HG03432 (cell line): ENCODE measurements at regions not wholly inside any gene's neighbourhood (a gene's known extent, or its start where the extent isn't known, plus 50 kb on each side); places are given as distances from the start of the nearest gene placed in this dataset.
"Not testable (repeated sequence)": the region's sequence is repeated elsewhere in the genome, so short reads cannot be mapped to it uniquely, and the experiment has no call there.

ENCODE experiments used
- ATAC-seq: cut with Tn5 transposase; IDR thresholded peaks from one replicate; pipeline ENCODE4 v1.9.1; 2021; ENCODE audit warnings: mild to moderate bottlenecking, moderate library complexity; ENCODE audit not compliant: unreplicated experiment

DNA sequence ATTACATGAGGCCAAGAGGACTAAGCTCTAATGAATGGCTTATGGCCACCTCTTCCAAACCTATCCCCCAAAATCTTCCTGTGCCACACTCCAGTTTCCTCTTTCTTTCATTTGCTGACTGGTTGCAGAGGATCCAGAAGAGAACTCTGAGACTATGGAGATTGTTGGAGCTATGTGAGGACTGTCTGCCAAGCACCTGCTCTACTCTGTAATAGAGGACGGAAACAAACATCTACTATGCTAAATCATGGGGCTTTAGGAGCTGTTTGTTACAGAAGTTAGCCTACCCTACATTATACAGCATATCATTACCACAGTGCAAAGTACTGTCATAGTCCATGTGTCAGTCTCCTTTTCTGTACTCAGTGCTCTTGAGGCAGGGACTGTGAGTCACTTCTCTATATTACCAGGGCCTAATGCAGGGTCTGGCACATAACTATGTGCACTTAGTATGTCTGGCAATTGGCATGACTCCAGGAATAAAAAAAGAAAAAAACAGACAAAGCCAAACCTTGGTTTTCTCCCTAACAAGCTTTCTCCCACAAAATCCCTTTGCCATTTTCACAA, 95.1 kb downstream of the RPAP3 start:
- ATAC-seq, result no peak

DNA sequence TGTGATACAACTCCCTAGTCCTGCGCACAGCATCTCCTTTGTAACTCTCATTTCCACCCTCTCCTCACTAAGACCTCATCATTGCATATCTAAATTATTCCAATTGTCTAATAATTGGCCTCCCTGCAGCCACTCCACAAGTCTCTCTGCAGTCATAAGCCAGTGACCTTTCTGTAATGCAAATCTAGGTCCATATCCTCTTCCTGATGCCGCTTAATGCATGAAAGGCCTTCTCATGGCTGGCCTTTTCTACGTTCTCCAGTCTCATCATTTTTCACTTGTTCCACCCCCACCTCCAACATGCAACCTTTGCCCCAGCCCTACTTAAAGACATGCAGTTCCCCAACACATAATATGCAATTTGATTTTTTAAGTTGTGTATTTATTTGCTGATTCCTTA, 96.0 kb downstream of the RPAP3 start:
- no peak for ATAC-seq

GRCh38 chr12:47608671-47609070, 97.2 kb downstream of the RPAP3 start:
- not testable (repeated sequence) for ATAC-seq

DNA sequence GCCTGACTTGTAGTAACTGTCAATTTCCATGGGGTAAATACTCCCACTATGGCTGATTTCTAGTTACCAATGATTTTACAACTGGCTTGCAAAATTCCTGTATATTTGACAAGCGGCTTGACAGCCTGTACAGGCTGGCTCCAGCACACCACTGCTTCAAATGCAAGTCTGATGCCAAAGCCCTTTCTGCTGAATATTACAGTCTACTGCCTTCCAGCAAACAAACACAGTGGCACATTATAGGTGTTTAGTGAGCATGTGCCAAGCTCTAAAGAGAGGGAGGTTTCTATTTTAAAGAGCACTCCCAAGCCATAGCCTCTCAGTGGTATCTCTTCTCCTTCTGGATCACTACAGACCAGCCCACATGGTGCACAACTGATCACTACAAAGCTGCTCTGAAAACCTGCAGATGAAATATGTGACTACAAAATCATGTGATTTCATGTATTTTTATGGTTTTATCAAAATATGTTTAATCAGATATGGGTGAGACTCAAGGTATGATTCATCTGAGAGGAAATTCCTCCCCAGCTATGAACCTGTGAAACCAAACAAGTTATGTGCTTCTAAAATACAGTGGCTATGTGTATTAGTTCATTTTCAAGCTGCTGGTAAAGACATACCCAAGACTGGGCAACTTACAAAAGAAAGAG, 101.5 kb downstream of the RPAP3 start:
- no peak for ATAC-seq

- no peak for ATAC-seq
These were observed 102.8 kb downstream of the RPAP3 start for GRCh38 chr12:47602949-47603558.

- ATAC-seq, result no peak
These were observed 103.5 kb downstream of the RPAP3 start for GRCh38 chr12:47602325-47602724.

DNA sequence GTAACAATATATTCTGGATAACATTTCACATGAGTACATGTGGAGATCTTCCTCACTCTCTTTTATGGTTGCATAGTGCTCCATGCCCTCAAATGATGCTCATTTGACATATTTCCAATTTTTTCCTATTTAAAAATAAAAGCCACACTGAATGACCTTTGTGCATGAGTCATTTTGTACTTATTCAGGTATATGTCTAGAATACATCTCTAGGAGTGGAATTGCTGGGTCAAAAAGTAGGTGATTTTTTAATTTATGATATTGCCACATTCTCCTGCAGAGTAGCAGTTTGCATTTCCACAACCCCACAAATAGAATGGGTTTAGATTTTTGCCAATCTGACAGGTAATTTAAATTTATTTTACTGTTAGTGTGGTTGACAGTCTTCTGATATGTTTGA, 104.8 kb downstream of the RPAP3 start:
- ATAC-seq, result no peak

DNA sequence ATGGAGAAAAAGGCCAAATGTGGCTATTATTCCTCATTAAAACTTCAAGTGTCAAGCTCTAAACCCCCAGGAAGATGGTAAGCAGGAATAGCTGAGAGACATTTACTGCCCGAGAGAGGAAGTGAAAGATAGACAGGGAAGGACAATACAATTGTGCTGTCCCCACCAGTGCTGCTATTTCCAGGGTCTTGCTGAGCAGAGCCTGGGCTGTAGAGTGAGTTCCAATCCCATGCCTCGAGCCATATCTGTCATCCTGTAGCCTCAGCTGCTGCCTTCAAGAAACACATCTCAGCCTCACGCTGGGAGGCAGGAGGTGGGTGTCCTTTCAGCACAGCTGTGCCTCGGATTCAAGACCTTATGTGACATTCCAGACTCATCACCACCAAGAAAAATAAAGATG, 114.0 kb downstream of the RPAP3 start:
- no peak for ATAC-seq

GRCh38 chr12:47591361-47591791, 114.5 kb downstream of the RPAP3 start:
- ATAC-seq, result no peak

- no peak for ATAC-seq
These were observed 115.0 kb downstream of the RPAP3 start for GRCh38 chr12:47590771-47591360.

- ATAC-seq, result no peak
These were observed 118.7 kb downstream of the RPAP3 start for GRCh38 chr12:47586952-47587669.

DNA sequence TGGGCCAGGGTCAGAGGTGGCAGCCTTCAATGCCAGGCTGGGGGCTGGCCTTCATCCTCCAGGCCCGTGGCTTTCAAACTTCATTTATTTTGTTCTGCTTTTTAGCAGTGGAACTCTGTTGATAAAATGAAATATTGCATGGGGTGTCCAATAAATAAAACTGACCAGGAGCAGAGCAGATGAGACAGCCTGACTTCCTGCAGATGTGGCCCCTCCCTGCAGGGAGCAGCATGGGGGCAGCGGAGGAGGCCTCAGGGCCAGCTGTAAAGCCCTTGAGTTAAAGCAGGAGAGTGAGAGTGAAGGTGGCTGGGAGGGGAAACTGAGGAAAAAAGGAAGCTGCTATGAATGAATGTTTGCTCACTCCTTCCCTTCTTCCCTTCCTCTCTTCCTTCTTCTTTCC, 120.3 kb downstream of the RPAP3 start:
- ATAC-seq, result no peak

DNA sequence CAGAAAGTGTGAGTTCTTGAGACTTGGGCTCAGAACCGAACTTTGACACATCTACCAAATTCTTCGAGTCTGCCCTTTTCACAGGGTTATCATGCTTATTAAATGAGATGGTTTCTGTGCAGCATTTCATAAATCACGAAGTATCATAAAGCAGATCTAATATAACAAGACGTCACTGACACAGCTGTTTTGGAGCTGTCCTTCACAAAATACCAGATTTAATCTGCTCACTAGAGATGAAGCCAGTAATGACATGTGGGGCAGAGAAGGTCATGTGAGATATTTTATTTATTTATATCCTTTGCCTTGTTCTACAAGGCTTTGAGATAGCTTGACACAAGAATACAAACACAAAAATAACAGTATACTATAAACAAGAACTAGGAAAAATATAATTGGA, 127.0 kb downstream of the RPAP3 start:
- no peak for ATAC-seq

GRCh38 chr12:47577206-47577989, 128.4 kb downstream of the RPAP3 start:
- ATAC-seq, result no peak

DNA sequence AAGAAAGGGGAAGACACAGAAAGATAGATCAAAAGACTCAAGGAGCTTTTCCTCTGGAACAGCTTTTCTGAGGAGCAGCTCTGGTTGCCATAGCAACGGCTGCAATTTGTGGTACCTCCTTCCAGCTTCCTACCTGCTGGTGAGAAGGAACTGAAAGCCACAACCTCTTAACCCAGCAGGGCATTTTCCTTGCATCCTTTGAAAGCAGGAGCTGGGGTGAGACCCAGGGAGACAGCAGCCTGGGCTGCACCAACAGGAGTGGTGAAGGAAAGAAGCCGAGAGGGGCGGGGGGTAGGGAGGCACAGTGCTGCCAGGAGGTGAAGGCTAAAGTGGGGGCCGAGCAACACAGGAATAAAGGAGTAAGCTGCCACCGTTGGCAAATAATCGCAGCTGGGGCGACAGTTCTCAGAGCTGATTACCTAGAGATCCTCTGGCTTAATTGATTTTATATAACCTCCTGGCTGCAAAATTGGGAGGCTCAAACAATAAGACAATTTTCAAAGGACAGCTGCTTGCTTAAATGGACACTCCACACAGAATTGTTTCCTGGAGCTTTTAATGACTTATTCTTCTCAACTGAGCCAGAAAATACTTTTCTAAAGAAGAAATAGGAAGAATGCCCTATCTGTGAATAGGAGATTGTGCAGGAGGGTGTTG, 129.4 kb downstream of the RPAP3 start:
- no peak for ATAC-seq

DNA sequence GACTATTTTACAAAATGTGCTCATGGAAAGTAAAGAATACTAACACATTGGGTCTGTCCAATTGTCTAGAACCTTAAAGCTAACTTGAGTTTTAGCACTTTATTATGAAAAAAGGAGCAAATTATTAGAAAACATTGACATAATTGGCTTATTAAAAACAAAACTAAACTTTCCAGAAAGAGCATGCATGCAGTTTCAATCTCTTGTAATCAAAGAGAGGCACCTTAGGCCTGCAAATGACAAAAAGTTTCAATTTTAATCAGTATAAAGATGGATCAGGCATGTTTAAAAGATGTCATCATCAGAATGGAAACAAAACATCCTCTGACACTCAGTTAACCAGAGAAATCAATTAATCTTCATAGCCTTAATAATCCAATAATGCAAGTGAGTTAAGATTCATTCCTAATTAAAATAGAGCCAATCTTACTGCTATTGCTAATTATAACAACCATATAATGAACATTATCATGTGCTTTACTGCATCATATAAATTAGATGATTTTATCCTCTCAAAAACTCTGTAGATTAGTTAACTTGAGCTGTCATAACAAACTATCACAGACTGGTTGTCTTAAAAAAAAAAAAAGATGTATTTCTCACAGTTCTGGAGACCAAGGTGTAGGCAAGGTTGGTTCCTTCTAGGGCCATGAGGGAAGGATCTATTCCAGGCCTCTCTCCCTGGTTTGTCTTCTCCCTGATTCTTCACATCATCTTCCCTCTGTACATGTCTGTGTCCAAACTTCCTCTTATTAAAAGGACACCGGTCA, 131.4 kb downstream of the RPAP3 start:
- ATAC-seq, result no peak

- no peak for ATAC-seq
These were observed 132.6 kb downstream of the RPAP3 start for GRCh38 chr12:47573146-47573659.

GRCh38 chr12:47570151-47570550, 135.7 kb downstream of the RPAP3 start:
- ATAC-seq, result no peak

GRCh38 chr12:47562201-47562600, 143.6 kb downstream of the RPAP3 start:
- no peak for ATAC-seq
